ENCODE measurements at regions not wholly inside any gene's neighbourhood (a gene's known extent, or its start where the extent isn't known, plus 50 kb on each side); places are given as distances from the start of the nearest gene placed in this dataset.

GRCh38 chr13:107407074-107407473, 808.3 kb downstream of the LIG4 start:
- Histone ChIP-seq H3K36me3 (ENCODE audit: insufficient read depth, low read length) (no peaks in the 10 kb centered on the region), H3K27ac (no peak overlapping the region), H3K9me3 (ENCODE audit: low read depth, low read length) (no peaks in the 10 kb centered on the region), H3K4me3 (no peak overlapping the region), H3K9ac (ENCODE audit: insufficient read length) (no peak overlapping the region)
- no peak for DNase-seq (ENCODE audit: low read depth, low spot score)
- no peak for TF ChIP-seq POLR2AphosphoS5 (IDR thresholded peaks at IDR 0.05; ENCODE audit: borderline replicate concordance, low read depth, low read length)
- TF ChIP-seq FOXP2 (optimal IDR thresholded peaks at IDR 0.05; ENCODE audit: control extremely low read depth, extremely low read length, insufficient read depth): no peak
- no peak for TF ChIP-seq EZH2 (IDR thresholded peaks at IDR 0.05)

GRCh38 chr13:107395927-107396662, 819.2 kb downstream of the LIG4 start:
- no peak for TF ChIP-seq FOXP2 (optimal IDR thresholded peaks at IDR 0.05; ENCODE audit: control extremely low read depth, extremely low read length, insufficient read depth)
- TF ChIP-seq EZH2 (IDR thresholded peaks at IDR 0.05): no peak
- TF ChIP-seq POLR2AphosphoS5 (IDR thresholded peaks at IDR 0.05; ENCODE audit: borderline replicate concordance, low read depth, low read length): no peak
- H3K36me3 ChIP-seq (ENCODE audit: insufficient read depth, low read length): no peaks in the 10 kb centered on the region
- H3K9ac ChIP-seq (ENCODE audit: insufficient read length): no peak overlapping the region
- no peak overlapping the region for H3K4me3 ChIP-seq
- no peak overlapping the region for H3K27ac ChIP-seq
- no peaks in the 10 kb centered on the region for H3K9me3 ChIP-seq (ENCODE audit: low read depth, low read length)
- no peak for DNase-seq (ENCODE audit: low read depth, low spot score)

- Histone ChIP-seq H3K9me3 (ENCODE audit: low read depth, low read length) (no peaks in the 10 kb centered on the region), H3K4me3 (no peak overlapping the region), H3K36me3 (ENCODE audit: insufficient read depth, low read length) (no peaks in the 10 kb centered on the region), H3K27ac (no peak overlapping the region), H3K9ac (ENCODE audit: insufficient read length) (no peak overlapping the region)
- TF ChIP-seq EZH2 (IDR thresholded peaks at IDR 0.05) (no peak), FOXP2 (optimal IDR thresholded peaks at IDR 0.05; ENCODE audit: control extremely low read depth, extremely low read length, insufficient read depth) (no peak), POLR2AphosphoS5 (IDR thresholded peaks at IDR 0.05; ENCODE audit: borderline replicate concordance, low read depth, low read length) (no peak)
- DNase-seq (ENCODE audit: low read depth, low spot score): no peak
Measured at GRCh38 chr13:107392205-107392604, 823.1 kb downstream of the LIG4 start.

- TF ChIP-seq EZH2 (IDR thresholded peaks at IDR 0.05): no peak
- TF ChIP-seq POLR2AphosphoS5 (IDR thresholded peaks at IDR 0.05; ENCODE audit: borderline replicate concordance, low read depth, low read length): no peak
- no peak for TF ChIP-seq FOXP2 (optimal IDR thresholded peaks at IDR 0.05; ENCODE audit: control extremely low read depth, extremely low read length, insufficient read depth)
Measured at GRCh38 chr13:107387525-107387924, 819.6 kb upstream of the ARGLU1 start.

GRCh38 chr13:107379407-107380155, 811.6 kb upstream of the ARGLU1 start:
- H3K36me3 ChIP-seq (ENCODE audit: insufficient read depth, low read length): no peaks in the 10 kb centered on the region
- H3K27ac ChIP-seq: no peak overlapping the region
- H3K4me3 ChIP-seq: no peak overlapping the region
- TF ChIP-seq FOXP2 (optimal IDR thresholded peaks at IDR 0.05; ENCODE audit: control extremely low read depth, extremely low read length, insufficient read depth) (no peak), EZH2 (IDR thresholded peaks at IDR 0.05) (no peak), POLR2AphosphoS5 (IDR thresholded peaks at IDR 0.05; ENCODE audit: borderline replicate concordance, low read depth, low read length) (no peak)
- no peak for DNase-seq (ENCODE audit: low read depth, low spot score)
- H3K9ac ChIP-seq (ENCODE audit: insufficient read length): no peak overlapping the region
- no peaks in the 10 kb centered on the region for H3K9me3 ChIP-seq (ENCODE audit: low read depth, low read length)

More at GRCh38 chr13:107387525-107387924, 819.6 kb upstream of the ARGLU1 start:
- no peak overlapping the region for H3K4me3 ChIP-seq
- H3K9me3 ChIP-seq (ENCODE audit: low read depth, low read length): no peaks in the 10 kb centered on the region
- H3K27ac ChIP-seq: no peak overlapping the region
- no peaks in the 10 kb centered on the region for H3K36me3 ChIP-seq (ENCODE audit: insufficient read depth, low read length)
- no peak overlapping the region for H3K9ac ChIP-seq (ENCODE audit: insufficient read length)
- DNase-seq (ENCODE audit: low read depth, low spot score): no peak

GRCh38 chr13:107376341-107377125, 808.6 kb upstream of the ARGLU1 start:
- H3K36me3 ChIP-seq (ENCODE audit: insufficient read depth, low read length): no peaks in the 10 kb centered on the region
- no peak overlapping the region for H3K4me3 ChIP-seq
- no peak overlapping the region for H3K27ac ChIP-seq
- no peak for TF ChIP-seq EZH2 (IDR thresholded peaks at IDR 0.05)
- no peak for TF ChIP-seq POLR2AphosphoS5 (IDR thresholded peaks at IDR 0.05; ENCODE audit: borderline replicate concordance, low read depth, low read length)
- TF ChIP-seq FOXP2 (optimal IDR thresholded peaks at IDR 0.05; ENCODE audit: control extremely low read depth, extremely low read length, insufficient read depth): no peak
- no peak overlapping the region for H3K9ac ChIP-seq (ENCODE audit: insufficient read length)
- H3K9me3 ChIP-seq (ENCODE audit: low read depth, low read length): no peaks in the 10 kb centered on the region
- no peak for DNase-seq (ENCODE audit: low read depth, low spot score)

GRCh38 chr13:107375701-107376340, 807.9 kb upstream of the ARGLU1 start:
- TF ChIP-seq FOXP2 (optimal IDR thresholded peaks at IDR 0.05; ENCODE audit: control extremely low read depth, extremely low read length, insufficient read depth) (no peak), EZH2 (IDR thresholded peaks at IDR 0.05) (no peak), POLR2AphosphoS5 (IDR thresholded peaks at IDR 0.05; ENCODE audit: borderline replicate concordance, low read depth, low read length) (no peak)
- Histone ChIP-seq H3K36me3 (ENCODE audit: insufficient read depth, low read length) (no peaks in the 10 kb centered on the region), H3K9ac (ENCODE audit: insufficient read length) (no peak overlapping the region), H3K9me3 (ENCODE audit: low read depth, low read length) (no peaks in the 10 kb centered on the region), H3K27ac (no peak overlapping the region), H3K4me3 (no peak overlapping the region)
- no peak for DNase-seq (ENCODE audit: low read depth, low spot score)

All from SK-N-MC (cell line).